NCI-H82 treated with DMSO at 0.1 percent for 48 hours (cell line): ENCODE measurements at regions not wholly inside any gene's neighbourhood (a gene's known extent, or its start where the extent isn't known, plus 50 kb on each side); places are given as distances from the start of the nearest gene placed in this dataset.
"Not testable (repeated sequence)": the region's sequence is repeated elsewhere in the genome, so short reads cannot be mapped to it uniquely, and the experiment has no call there.

Source experiments
- DNase-seq: peaks from one replicate; lab custom pipeline; 2025; ENCODE audit not compliant: unreplicated experiment; lab: John Stamatoyannopoulos, UW

DNA sequence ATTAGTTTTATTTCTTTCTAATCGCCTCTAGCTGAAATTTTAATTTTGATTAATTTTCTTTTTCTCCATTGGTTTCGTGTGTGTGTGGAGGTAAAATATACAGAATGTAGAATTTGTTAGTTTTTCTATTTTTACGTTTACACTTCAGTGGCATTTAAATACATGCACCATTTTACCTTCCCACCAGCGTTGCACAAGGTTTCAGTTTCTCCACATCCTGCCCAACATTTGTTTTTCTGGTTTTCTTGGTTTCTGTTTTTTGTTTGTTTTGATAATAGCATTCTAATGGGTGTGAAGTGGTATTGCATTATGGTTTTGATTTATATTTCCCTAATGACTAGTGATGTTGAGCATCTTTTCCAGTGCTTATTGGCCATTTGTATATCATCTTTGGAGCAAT, 871.4 kb upstream of the DEFB115 start:
- not testable (repeated sequence) for DNase-seq

DNA sequence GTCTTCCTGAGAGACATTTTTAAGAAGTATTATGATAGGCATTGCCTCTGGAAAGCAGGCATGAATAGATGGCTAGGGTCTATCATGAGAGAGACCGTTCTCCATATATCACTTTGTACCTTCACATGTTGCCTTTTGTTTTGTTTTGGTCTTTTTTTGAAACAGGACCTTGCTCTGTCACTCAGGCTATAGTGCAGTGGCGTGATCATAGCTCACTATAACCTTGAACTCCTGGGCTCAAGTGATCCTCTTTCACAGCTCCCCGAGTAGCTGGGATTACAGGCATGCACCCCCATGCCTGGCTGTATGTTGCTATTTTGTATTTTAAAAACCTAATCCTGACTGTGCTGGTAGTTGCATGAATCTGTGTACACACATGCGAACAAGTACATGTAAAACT, 869.6 kb upstream of the DEFB115 start:
- DNase-seq: not testable (repeated sequence)

GRCh38 chr20:30393523-30393922, 863.9 kb upstream of the DEFB115 start:
- not testable (repeated sequence) for DNase-seq

DNA sequence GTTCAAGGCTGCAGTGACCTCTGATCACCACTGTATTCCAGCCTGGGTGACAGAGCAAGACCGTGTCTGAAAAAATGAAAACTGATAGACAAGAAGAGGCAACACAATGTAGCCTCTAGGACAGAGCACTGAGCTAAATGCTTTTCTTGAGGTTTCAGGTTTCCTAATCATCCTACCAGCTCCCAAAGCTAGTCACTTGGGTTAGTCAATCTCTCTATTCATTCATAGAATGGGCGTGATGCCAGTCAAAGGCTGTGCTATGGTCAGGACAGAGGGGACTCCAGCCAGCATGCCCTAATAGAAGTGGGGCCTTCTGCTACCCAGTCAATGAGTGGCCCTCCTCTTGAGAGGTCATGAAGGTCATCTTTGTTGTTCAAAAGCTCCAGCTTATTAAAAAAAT, 860.4 kb upstream of the DEFB115 start:
- DNase-seq: not testable (repeated sequence)

- DNase-seq: not testable (repeated sequence)
Observed at GRCh38 chr20:30405061-30405460, 852.4 kb upstream of the DEFB115 start.

DNA sequence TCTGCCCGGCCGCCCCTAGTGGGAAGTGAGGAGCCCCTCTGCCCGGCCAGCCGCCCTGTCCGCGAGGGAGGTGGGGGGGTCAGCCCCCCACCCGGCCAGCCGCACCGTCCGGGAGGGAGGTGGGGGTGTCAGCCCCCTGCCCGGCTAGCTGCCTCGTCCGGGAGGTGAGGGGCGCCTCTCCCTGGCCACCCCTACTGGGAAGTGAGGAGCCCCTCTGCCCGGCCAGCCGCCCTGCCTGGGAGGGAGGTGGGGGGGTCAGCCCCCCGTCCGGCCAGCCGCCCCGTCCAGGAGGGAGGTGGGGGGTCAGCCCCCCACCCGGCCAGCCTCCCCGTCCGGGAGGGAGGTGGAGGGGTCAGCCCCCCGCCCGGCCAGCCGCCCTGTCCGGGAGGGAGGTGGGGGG, 851.9 kb upstream of the DEFB115 start:
- DNase-seq: not testable (repeated sequence)

GRCh38 chr20:30406370-30406769, 851.1 kb upstream of the DEFB115 start:
- not testable (repeated sequence) for DNase-seq

DNA sequence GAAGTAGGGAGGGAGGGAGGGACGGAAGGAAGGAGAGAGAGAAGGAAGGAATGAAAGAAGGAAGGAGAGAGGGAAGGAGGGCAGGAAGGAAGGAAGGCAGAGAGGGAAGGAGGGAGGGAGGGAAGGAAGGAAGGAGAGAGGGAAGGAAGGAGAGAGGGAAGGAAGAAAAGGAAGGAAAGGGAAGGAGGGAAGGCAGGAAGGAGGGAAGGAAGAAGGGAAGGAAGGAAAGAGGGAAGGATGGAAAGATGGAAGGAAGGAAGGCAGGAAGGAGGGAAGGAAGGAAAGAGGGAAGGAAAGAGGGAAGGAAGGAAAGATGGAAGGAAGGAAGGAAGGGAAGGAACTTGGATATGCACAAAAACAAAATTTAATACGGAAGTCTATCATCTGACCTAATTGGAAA, 844.5 kb upstream of the DEFB115 start:
- DNase-seq: no peak

DNA sequence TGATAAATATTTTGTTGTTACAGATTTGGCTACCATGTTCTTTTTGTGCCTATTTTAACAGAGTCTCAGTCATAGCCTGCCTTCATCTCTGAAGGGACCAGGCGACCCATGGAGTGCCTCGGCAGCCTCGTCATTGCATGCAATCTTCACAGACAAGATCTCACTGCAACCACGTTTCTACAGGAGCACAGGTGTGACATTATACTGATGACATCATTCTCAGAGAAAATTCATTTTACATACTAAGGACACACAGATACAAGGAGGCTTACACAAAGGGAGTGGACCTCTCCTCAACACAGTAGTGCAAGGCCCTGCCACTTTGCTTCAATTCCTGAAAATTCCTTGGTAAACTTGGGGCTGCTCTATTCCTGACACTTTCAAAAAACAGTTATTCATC, 840.1 kb upstream of the DEFB115 start:
- not testable (repeated sequence) for DNase-seq

DNA sequence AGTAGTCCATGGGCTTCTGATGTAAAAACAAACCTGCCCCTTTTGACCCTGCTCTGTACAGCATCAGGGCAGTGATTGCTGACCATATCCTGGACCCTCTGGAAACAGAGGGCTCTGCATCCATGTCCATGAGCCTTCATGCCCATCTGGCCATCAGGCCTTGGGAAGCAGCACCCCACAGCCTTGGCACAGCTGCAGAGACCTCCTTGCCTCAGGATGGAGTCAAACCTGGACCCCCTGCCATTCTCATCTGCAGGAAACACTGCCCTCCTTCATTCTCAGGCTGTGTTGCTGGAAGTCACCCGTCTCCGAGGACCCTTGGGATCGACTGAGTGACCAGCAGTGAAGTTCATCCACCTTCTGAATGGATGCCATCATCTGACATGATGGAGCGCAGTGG, 839.1 kb upstream of the DEFB115 start:
- not testable (repeated sequence) for DNase-seq

DNA sequence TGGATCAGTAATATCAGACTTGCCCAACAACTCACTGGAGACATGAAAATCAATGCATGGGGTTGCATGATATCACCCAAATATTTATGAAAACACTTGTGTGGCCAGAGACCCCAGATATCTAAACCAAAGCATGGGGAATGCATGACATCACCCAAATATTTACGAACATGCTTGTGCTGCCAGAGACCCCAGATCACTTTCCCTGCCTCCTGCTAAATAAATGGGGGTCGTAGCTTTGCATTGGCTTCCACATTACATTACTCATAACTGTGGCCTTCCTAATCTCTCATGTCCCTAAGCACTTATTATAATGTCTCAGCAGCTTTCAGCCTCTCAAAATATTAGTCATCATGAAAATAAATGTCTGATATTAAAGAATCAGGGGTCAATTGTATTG, 838.0 kb upstream of the DEFB115 start:
- DNase-seq: no peak

- not testable (repeated sequence) for DNase-seq
Observed at GRCh38 chr20:30419871-30420420, 837.5 kb upstream of the DEFB115 start.
